HG03575 (cell line): ENCODE measurements at regions not wholly inside any gene's neighbourhood (a gene's known extent, or its start where the extent isn't known, plus 50 kb on each side); places are given as distances from the start of the nearest gene placed in this dataset.

Experiments used
- ATAC-seq: cut with Tn5 transposase; IDR thresholded peaks from one replicate; pipeline ENCODE4 v1.9.1; 2021; ENCODE audit not compliant: unreplicated experiment, insufficient number of reproducible peaks, low FRiP score; ENCODE audit errors: extremely low read depth

- no peak for ATAC-seq
Observed at GRCh38 chr1:181351740-181352139, 131.6 kb upstream of the CACNA1E start.

GRCh38 chr1:181352695-181353094 lies 130.6 kb upstream of the CACNA1E start:
- ATAC-seq, result no peak

- no peak for ATAC-seq
Observed at GRCh38 chr1:181353526-181353925, 129.8 kb upstream of the CACNA1E start.

GRCh38 chr1:181354865-181355264 lies 128.5 kb upstream of the CACNA1E start:
- ATAC-seq, result no peak

- ATAC-seq, result no peak
Observed at GRCh38 chr1:181356505-181357340, 126.6 kb upstream of the CACNA1E start.

GRCh38 chr1:181359012-181359411 lies 124.3 kb upstream of the CACNA1E start:
- ATAC-seq, result no peak

GRCh38 chr1:181364801-181365200 lies 118.5 kb upstream of the CACNA1E start:
- ATAC-seq, result no peak

GRCh38 chr1:181366910-181367309 lies 116.4 kb upstream of the CACNA1E start:
- no peak for ATAC-seq

- ATAC-seq, result no peak
Observed at GRCh38 chr1:181369416-181369815, 113.9 kb upstream of the CACNA1E start.

GRCh38 chr1:181383695-181384094 lies 99.6 kb upstream of the CACNA1E start:
- no peak for ATAC-seq

- ATAC-seq, result no peak
Observed at GRCh38 chr1:181386340-181386739, 97.0 kb upstream of the CACNA1E start.

GRCh38 chr1:181386951-181387350 lies 96.4 kb upstream of the CACNA1E start:
- no peak for ATAC-seq

GRCh38 chr1:181387702-181388101 lies 95.6 kb upstream of the CACNA1E start:
- no peak for ATAC-seq

GRCh38 chr1:181390410-181391077 lies 92.8 kb upstream of the CACNA1E start:
- ATAC-seq, result no peak

GRCh38 chr1:181391301-181391900 lies 91.9 kb upstream of the CACNA1E start:
- ATAC-seq, result no peak

- no peak for ATAC-seq
Observed at GRCh38 chr1:181392133-181392532, 91.2 kb upstream of the CACNA1E start.

- ATAC-seq, result no peak
Observed at GRCh38 chr1:181392613-181393220, 90.6 kb upstream of the CACNA1E start.

GRCh38 chr1:181394766-181395165 lies 88.6 kb upstream of the CACNA1E start:
- no peak for ATAC-seq

GRCh38 chr1:181396171-181396670 lies 87.1 kb upstream of the CACNA1E start:
- no peak for ATAC-seq
